SK-N-SH treated with all-trans-retinoic acid at 6 μM for 48 hours (cell line): ENCODE measurements at regions not wholly inside any gene's neighbourhood (a gene's known extent, or its start where the extent isn't known, plus 50 kb on each side); places are given as distances from the start of the nearest gene placed in this dataset.

ENCODE experiments used
- CREB5 ChIP-seq: fragments of 250-450 bp; sonication (Bioruptor Pico); IDR thresholded peaks from 2 replicates; pipeline ENCODE4 v1.5.1; 2020; ENCODE audit warnings: low read depth, mild to moderate bottlenecking, moderate library complexity
- POU6F1 ChIP-seq: fragments of 250-450 bp; sonication (Bioruptor Pico); IDR thresholded peaks from 2 replicates; pipeline ENCODE4 v1.8.0; 2021; ENCODE audit warnings: low read depth, mild to moderate bottlenecking, moderate library complexity, borderline replicate concordance
- RARB ChIP-seq: fragments of 250-450 bp; sonication (Bioruptor Pico); IDR thresholded peaks from 2 replicates; pipeline ENCODE4 v1.8.0; 2021; ENCODE audit warnings: mild to moderate bottlenecking, moderate library complexity

GRCh38 chr6:8944548-8944947 is 509.2 kb upstream of the SLC35B3 start:
- TF ChIP-seq POU6F1 (no peak), CREB5 (CRISPR knock-in tag) (no peak), RARB (CRISPR knock-in tag) (no peak)
